GM12892 (cell line): ENCODE measurements at regions not wholly inside any gene's neighbourhood (a gene's known extent, or its start where the extent isn't known, plus 50 kb on each side); places are given as distances from the start of the nearest gene placed in this dataset.

ENCODE experiments used
- POLR2A ChIP-seq: IDR thresholded peaks from 2 replicates; pipeline ENCODE4 v1.6.1; 2011; ENCODE audit warnings: low read depth, low read length, control low read depth
- POLR2AphosphoS5 ChIP-seq: IDR thresholded peaks from 2 replicates; pipeline ENCODE4 v1.6.1; 2011; ENCODE audit warnings: low read depth, low read length, control low read depth
- TAF1 ChIP-seq: IDR thresholded peaks from 2 replicates; pipeline ENCODE4 v1.6.1; 2011; ENCODE audit warnings: low read depth, mild to moderate bottlenecking, control low read depth, low read length, borderline replicate concordance

DNA sequence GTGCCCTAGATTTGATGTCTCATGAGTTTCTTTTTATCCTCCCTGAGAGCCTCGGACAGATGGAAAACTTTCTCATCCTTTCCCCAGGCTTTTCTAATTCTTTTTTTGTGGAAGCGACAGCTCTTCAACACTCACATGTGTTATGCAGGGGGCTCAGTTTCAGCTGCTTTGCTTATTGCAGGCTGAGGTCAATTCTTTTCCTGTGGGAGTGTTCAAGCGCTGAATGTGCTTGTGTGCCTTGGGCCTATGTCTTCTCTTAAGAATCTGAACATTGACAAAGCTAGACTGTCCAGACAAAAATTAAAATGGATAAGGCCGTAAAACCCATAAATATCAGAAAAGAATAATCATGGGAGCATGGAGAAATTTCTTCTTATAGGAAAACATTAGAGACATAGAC is 125.2 kb upstream of the STEAP4 start:
- no peak for TF ChIP-seq POLR2AphosphoS5
- TF ChIP-seq POLR2A = no peak
- no peak for TF ChIP-seq TAF1
